Stimulated activated CD8-positive, alpha-beta memory T cell treated with anti-CD3 and anti-CD28 coated beads, Interleukin-7, amount 100 ng/mL, for 1 hour (primary cell): ENCODE measurements at regions not wholly inside any gene's neighbourhood (a gene's known extent, or its start where the extent isn't known, plus 50 kb on each side); places are given as distances from the start of the nearest gene placed in this dataset.
"Not testable (repeated sequence)": the region's sequence is repeated elsewhere in the genome, so short reads cannot be mapped to it uniquely, and the experiment has no call there.

Experiments used
- DNase-seq, 2 donors: peaks; one replicate each; pipeline ENCODE4 v3.0.0-alpha.2; 2020; ENCODE audit warnings: low read depth in 2 of 2

DNA sequence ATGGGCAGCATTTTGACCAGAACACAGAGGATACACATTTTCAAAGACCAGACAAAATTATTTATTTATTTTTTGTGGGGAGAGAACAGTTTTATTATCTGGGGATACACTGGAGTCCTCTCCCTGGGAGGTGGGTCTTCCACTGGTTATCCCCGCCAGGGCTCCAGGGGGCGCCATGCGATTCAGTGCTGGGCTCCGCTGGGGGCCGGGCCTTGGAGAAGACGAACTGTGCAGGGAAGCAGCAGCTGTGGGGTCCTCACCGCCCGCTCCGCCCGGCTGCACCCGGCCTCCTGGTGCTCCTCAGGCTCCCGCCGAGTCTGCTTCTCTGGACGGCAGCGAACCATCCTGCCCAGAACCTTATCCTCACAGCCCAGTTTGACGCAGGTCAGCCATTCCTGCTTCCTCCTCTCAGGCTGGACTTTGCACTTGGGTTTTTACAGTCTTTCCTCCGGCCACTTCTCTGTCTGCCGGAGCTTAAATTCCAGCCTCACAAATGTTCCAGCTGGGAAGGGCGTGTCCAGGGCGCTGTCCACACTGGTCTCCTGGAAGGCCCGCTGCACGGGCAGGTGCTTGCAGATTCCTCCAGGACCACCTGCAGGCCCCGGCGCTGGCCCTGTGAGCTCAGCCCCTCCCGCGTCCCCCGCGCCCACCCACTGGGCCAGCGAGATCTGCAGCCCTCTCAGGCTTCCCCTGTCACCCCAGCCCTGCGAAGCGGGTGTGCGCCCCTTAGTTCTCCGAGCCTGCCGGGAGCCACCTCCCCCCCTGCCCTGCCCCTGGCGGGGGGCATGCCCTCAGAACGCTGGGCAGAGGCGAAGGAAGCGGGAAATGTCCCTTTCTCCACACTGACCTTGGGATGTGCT, 1830.0 kb upstream of the DEFB115 start:
- no peak for DNase-seq

- DNase-seq, result no peak
These were observed 1826.9 kb upstream of the DEFB115 start for GRCh38 chr20:29430531-29430930.

GRCh38 chr20:29440721-29441120, 1816.7 kb upstream of the DEFB115 start:
- DNase-seq, result not testable (repeated sequence)

- not testable (repeated sequence) for DNase-seq
These were observed 1814.2 kb upstream of the DEFB115 start for GRCh38 chr20:29443206-29443781.

- no peak for DNase-seq
These were observed 1813.6 kb upstream of the DEFB115 start for GRCh38 chr20:29443819-29444218.

DNA sequence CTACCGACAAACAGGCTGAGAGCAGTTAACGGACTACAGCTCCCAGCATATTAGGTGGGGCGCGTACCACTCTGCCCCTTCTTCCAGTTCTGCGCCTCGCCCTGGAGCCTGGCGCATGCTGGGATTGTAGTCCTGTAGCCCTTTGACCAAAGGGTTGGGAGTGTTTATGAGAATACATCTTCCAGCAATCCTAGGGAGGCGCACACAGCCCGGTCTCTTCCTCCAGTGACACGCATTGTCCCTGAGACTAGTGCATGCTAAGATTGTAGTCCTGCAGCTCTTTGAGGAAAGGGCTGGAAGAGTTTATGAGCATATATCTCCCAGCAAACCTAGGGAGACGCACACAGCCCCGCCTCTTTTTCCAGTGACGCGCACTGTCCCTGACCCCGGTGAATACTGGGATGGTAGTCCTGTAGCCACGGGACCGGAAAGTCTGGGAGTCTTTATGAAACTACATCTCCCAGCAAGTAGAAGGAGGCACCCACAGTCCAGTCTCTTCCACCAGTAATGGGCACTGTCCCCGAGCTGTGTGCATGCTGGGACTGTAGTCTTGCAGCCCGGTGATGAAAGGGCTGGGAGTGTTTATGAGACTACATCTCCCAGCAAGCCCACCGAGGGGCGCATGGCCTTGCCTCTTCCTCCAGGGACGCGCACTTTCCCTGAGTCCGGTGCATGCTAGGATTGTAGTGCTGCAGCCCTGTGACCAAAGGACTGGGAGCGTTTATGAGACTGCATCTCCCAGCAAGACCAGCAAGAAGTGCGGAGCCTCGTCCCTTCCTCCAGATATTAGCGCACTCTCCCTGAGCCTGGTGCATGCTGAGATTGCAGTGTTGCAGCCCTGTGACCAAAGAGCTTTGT, 1812.2 kb upstream of the DEFB115 start:
- DNase-seq, result peak in 1 of 2 donors; percentile 9

GRCh38 chr20:29447517-29448484, 1809.7 kb upstream of the DEFB115 start:
- DNase-seq, result not testable (repeated sequence)

DNA sequence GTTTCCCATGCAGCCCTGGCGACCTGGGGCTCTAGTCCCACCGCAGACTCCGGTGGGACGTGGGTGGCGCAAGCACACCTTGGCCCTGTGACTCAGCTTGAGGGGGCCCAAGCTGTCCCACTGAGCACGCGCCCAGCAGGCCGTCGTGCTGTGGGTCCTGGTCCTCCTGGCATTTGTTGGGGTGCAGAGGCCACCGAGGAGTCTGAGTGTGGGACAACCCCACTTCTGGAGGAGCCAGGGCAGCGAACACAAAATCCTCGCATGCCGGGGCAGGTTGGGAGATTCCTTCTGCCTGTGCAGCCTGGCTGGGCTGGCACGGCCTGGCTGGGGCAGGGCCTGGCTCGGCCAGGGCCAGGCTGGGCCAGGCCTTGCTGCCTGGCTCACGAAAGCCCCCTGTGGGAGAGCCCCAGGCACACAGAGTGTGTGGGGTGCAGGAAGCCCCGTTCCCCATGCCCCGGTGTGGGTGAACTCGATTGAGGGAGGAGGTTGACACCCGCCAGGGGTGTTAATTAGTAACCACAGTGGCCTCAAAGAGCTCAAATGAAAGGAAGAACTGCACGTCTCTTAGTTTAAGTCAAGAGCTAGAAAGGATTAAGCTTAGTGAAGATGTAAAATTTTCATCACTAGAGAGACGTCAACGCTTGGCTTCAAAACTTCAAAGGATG, 1808.5 kb upstream of the DEFB115 start:
- no peak for DNase-seq

DNA sequence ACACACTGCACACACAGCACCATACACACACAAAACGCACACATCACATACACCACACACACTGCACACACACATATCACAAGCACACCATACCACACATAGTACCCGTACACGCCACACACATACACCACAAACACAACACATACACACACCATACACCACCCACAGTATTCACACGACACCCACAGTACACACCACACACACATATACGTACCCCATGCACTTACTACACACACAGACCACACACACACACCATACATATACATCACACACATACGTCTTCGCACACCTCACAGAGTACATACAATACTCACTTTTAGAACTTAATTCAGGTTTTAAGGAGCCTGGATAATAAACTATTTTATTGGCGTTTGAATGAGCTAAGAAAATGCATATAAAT, 1805.3 kb upstream of the DEFB115 start:
- DNase-seq, result no peak

GRCh38 chr20:29456987-29457693, 1800.3 kb upstream of the DEFB115 start:
- not testable (repeated sequence) for DNase-seq

GRCh38 chr20:29472606-29473005, 1784.9 kb upstream of the DEFB115 start:
- DNase-seq, result no peak

- not testable (repeated sequence) for DNase-seq
These were observed 1764.6 kb upstream of the DEFB115 start for GRCh38 chr20:29492840-29493239.

GRCh38 chr20:29496767-29497166, 1760.7 kb upstream of the DEFB115 start:
- not testable (repeated sequence) for DNase-seq

- DNase-seq, result no peak
These were observed 1760.2 kb upstream of the DEFB115 start for GRCh38 chr20:29497261-29497671.

DNA sequence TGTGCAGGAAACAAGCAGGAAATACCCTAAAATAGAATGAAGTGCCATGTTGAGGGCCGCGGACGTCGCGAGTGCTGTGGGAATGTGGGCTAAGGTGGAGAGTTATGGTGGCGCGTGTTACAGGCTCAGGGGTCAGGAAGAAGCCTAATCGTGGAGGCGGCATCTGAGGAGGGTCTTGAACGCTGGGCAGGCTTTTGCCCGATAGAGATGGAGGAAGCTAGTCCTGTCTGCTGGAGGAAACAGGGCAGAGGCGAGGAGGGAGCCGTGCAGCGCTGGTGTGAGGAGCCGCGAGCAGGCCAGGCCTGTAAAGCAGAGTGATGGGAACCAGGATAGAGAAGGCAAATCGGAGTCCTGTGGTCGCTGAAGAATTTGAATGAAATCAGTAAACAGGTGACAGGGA, 1759.8 kb upstream of the DEFB115 start:
- DNase-seq, result not testable (repeated sequence)

DNA sequence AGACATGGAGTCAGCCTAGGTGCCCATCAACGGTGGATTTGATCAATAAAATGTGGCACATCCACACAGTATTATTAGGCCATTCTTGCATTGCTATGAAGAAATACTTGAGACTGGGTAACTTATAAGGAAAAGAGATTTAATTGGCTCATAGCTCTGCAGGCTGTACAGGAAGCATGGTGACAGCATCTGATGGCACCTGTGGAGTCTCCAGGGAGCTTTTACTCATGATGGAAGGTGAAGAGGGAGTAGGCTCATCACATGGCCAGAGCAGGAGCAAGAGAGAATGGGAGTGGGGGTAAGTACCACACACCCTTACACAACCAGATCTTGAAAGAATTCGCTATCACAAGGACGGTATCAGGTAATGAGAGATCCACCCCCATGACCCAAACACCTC, 1756.7 kb upstream of the DEFB115 start:
- not testable (repeated sequence) for DNase-seq

GRCh38 chr20:29514634-29515033, 1742.8 kb upstream of the DEFB115 start:
- not testable (repeated sequence) for DNase-seq

GRCh38 chr20:29516847-29517246, 1740.6 kb upstream of the DEFB115 start:
- DNase-seq, result not testable (repeated sequence)

DNA sequence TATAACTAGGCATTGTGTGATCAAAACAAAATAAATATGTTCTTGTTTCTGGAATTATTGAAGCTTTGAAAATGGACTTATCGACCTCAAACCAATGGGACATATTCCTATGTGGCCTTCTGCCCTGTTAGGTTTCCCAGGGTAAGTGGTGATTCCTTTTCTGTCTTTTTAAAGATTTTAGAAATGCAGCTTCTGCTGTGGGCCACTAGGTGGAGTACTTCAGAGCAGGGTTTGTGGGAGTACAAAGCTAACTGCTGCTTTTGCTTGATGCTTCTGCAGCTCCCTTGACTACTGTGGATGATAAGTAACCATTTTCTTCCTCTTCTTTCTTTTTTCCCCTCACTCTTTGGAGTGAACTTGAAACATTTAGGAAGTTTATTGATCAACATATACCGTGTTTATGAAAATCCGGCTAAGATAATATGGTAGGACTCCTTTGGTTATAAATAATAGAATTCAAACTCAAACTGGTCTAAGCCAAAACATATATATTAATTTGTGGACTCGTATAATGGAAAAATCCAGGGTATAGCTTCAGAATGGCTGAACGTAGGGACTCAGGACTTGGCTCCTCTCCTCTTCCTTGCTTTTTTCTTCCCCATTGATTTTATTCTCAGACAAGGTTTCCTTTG, 1737.7 kb upstream of the DEFB115 start:
- not testable (repeated sequence) for DNase-seq
